Nephron progenitor cell (in vitro differentiated cells): ENCODE measurements at regions not wholly inside any gene's neighbourhood (a gene's known extent, or its start where the extent isn't known, plus 50 kb on each side); places are given as distances from the start of the nearest gene placed in this dataset.

ENCODE experiments used
- DNase-seq: peaks from one replicate; pipeline ENCODE4 v3.0.0; 2021
- H3K27ac Mint-ChIP-seq: 2 replicates; pipeline ENCODE4 v1.8.0; 2021; ENCODE audit warnings: mild to moderate bottlenecking, moderate library complexity, mixed read lengths
- H3K27me3 Mint-ChIP-seq: 2 replicates; pipeline ENCODE4 v1.8.0; 2021; ENCODE audit warnings: mild to moderate bottlenecking, low read depth, mixed read lengths; ENCODE audit not compliant: poor library complexity
- H3K36me3 Mint-ChIP-seq: 2 replicates; pipeline ENCODE4 v1.8.0; 2021; ENCODE audit warnings: low read depth, mixed read lengths
- H3K4me1 Mint-ChIP-seq: 2 replicates; pipeline ENCODE4 v1.8.0; 2021; ENCODE audit warnings: mixed read lengths
- H3K4me3 Mint-ChIP-seq: 2 replicates; pipeline ENCODE4 v1.8.0; 2021; ENCODE audit warnings: mild to moderate bottlenecking, moderate library complexity, mixed read lengths
- H3K9me3 Mint-ChIP-seq: 2 replicates; pipeline ENCODE4 v1.8.0; 2021; ENCODE audit warnings: mild to moderate bottlenecking, moderate library complexity, mixed read lengths
- CTCF ChIP-seq: fragments of 200-600 bp; sonication (generic); IDR thresholded peaks from 2 replicates; pipeline ENCODE4 v1.5.0; 2021; ENCODE audit warnings: antibody characterized with exemption

- peaks cover under 1% of the 10 kb centered on the region for H3K9me3 Mint-ChIP-seq
- DNase-seq: no peak
- H3K36me3 Mint-ChIP-seq: no peaks in the 10 kb centered on the region
- no peak overlapping the region for H3K27ac Mint-ChIP-seq
- TF ChIP-seq CTCF: no peak
- peaks cover 48% of the 10 kb centered on the region for H3K4me1 Mint-ChIP-seq
- H3K4me3 Mint-ChIP-seq: no peak overlapping the region
- H3K27me3 Mint-ChIP-seq: peaks cover 16% of the 10 kb centered on the region
Observed at GRCh38 chr17:74153456-74153810, 50.0 kb upstream of the RPL38 start.
